ENCODE measurements at regions not wholly inside any gene's neighbourhood (a gene's known extent, or its start where the extent isn't known, plus 50 kb on each side); places are given as distances from the start of the nearest gene placed in this dataset.

DNA sequence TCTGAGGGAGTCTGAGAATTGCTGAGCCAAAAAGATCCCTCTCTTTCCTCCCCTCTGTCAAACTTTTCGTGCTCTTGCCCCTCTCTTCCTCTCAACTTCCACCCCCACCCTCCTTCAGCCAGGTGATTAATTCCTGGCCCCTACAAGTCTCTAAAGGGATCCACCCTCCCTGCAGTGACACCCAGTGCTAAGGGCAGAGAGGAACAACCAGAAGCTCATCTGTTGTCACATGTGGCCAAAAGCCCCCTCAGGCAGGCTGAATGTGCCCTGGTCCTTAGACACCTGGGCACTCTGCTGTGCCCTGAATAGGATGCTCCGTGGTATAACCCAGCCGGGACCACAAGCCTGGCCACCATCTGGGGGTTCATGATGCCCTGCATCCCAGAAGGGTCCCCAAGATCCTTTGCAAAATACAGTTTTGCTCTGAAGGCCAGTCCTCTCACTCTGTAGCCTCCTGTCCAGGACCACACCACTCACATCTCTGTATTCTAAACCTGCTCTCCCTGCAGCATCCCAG lies 234.4 kb downstream of the BCL11A start:
- H3K9me3 ChIP-seq (ENCODE audit: low read length) = no peaks in the 10 kb centered on the region
- TF ChIP-seq, protein P1, sequence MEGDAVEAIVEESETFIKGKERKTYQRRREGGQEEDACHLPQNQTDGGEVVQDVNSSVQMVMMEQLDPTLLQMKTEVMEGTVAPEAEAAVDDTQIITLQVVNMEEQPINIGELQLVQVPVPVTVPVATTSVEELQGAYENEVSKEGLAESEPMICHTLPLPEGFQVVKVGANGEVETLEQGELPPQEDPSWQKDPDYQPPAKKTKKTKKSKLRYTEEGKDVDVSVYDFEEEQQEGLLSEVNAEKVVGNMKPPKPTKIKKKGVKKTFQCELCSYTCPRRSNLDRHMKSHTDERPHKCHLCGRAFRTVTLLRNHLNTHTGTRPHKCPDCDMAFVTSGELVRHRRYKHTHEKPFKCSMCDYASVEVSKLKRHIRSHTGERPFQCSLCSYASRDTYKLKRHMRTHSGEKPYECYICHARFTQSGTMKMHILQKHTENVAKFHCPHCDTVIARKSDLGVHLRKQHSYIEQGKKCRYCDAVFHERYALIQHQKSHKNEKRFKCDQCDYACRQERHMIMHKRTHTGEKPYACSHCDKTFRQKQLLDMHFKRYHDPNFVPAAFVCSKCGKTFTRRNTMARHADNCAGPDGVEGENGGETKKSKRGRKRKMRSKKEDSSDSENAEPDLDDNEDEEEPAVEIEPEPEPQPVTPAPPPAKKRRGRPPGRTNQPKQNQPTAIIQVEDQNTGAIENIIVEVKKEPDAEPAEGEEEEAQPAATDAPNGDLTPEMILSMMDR (IDR thresholded peaks at IDR 0.05; ENCODE audit: poor library complexity, severe bottlenecking) = no peak
- no peak overlapping the region for H3K27ac ChIP-seq (ENCODE audit: low read length)
- no peaks in the 10 kb centered on the region for H3K79me2 ChIP-seq (replicated peaks; ENCODE audit: insufficient read depth, low read length)
- no peak overlapping the region for H3K4me3 ChIP-seq (ENCODE audit: low read length)
- no peaks in the 10 kb centered on the region for H3K36me3 ChIP-seq (ENCODE audit: insufficient read depth, low read length)
- H4K20me1 ChIP-seq (ENCODE audit: insufficient read depth) = no peaks in the 10 kb centered on the region
- no peaks in the 10 kb centered on the region for H3K9me2 ChIP-seq (ENCODE audit: insufficient read depth, low read length)
- H3K4me2 ChIP-seq (ENCODE audit: low read length) = no peak overlapping the region
- H3K27me3 ChIP-seq (ENCODE audit: insufficient read depth, low read depth, low read length) = no peaks in the 10 kb centered on the region
- no peaks in the 10 kb centered on the region for H3F3A ChIP-seq (ENCODE audit: insufficient read depth, low read length, poor library complexity, severe bottlenecking)
- H3K9ac ChIP-seq (ENCODE audit: low read length) = no peak overlapping the region
- H2AFZ ChIP-seq (ENCODE audit: low read depth, low read length) = no peak overlapping the region

DNA sequence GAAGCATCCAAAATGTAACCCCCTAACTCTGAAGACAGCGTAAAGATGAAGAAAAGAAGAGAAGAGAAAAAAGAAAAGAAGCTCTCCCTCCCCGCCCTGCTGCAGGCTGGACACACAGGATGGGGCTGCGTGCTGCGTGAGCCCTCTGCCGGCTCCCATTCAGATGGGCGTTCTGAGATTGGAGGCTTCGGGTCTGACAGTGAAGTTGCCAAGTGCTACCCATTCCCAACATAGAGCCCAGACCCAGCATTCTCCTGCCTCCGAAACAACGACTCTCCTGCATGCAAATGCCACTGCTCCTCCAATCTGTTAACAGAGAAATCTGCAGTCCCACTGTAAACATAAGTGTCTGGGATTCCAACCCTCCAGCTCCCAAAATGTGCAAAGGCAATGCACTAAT lies 234.9 kb downstream of the BCL11A start:
- no peak overlapping the region for H3K27ac ChIP-seq (ENCODE audit: low read length)
- H3K9me2 ChIP-seq (ENCODE audit: insufficient read depth, low read length) = no peaks in the 10 kb centered on the region
- TF ChIP-seq EZH2 (IDR thresholded peaks at IDR 0.05; ENCODE audit: borderline replicate concordance, insufficient read depth, low read length, poor library complexity, severe bottlenecking) = no peak
- TF ChIP-seq, protein P1 (IDR thresholded peaks at IDR 0.05; ENCODE audit: poor library complexity, severe bottlenecking) = no peak
- no peak for TF ChIP-seq MXI1 (conservative IDR thresholded peaks at IDR 0.05; ENCODE audit: poor library complexity, severe bottlenecking)
- no peak for TF ChIP-seq POLR2AphosphoS5 (IDR thresholded peaks at IDR 0.05)
- no peak for TF ChIP-seq RAD21 (conservative IDR thresholded peaks at IDR 0.05)
- no peak for TF ChIP-seq SMC3 (conservative IDR thresholded peaks at IDR 0.05; ENCODE audit: poor library complexity)
- no peak for TF ChIP-seq EP300 (conservative IDR thresholded peaks at IDR 0.05; ENCODE audit: poor library complexity, severe bottlenecking)
- TF ChIP-seq, protein P2, sequence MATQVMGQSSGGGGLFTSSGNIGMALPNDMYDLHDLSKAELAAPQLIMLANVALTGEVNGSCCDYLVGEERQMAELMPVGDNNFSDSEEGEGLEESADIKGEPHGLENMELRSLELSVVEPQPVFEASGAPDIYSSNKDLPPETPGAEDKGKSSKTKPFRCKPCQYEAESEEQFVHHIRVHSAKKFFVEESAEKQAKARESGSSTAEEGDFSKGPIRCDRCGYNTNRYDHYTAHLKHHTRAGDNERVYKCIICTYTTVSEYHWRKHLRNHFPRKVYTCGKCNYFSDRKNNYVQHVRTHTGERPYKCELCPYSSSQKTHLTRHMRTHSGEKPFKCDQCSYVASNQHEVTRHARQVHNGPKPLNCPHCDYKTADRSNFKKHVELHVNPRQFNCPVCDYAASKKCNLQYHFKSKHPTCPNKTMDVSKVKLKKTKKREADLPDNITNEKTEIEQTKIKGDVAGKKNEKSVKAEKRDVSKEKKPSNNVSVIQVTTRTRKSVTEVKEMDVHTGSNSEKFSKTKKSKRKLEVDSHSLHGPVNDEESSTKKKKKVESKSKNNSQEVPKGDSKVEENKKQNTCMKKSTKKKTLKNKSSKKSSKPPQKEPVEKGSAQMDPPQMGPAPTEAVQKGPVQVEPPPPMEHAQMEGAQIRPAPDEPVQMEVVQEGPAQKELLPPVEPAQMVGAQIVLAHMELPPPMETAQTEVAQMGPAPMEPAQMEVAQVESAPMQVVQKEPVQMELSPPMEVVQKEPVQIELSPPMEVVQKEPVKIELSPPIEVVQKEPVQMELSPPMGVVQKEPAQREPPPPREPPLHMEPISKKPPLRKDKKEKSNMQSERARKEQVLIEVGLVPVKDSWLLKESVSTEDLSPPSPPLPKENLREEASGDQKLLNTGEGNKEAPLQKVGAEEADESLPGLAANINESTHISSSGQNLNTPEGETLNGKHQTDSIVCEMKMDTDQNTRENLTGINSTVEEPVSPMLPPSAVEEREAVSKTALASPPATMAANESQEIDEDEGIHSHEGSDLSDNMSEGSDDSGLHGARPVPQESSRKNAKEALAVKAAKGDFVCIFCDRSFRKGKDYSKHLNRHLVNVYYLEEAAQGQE (IDR thresholded peaks at IDR 0.05; ENCODE audit: borderline replicate concordance) = no peak
- TF ChIP-seq TAF1 (IDR thresholded peaks at IDR 0.05; ENCODE audit: low read depth) = no peak
- H3K4me2 ChIP-seq (ENCODE audit: low read length) = no peak overlapping the region
- H3K36me3 ChIP-seq (ENCODE audit: insufficient read depth, low read length) = no peaks in the 10 kb centered on the region
- no peaks in the 10 kb centered on the region for H3F3A ChIP-seq (ENCODE audit: insufficient read depth, low read length, poor library complexity, severe bottlenecking)
- H4K20me1 ChIP-seq (ENCODE audit: insufficient read depth) = no peaks in the 10 kb centered on the region
- no peaks in the 10 kb centered on the region for H3K79me2 ChIP-seq (replicated peaks; ENCODE audit: insufficient read depth, low read length)
- no peak overlapping the region for H3K9ac ChIP-seq (ENCODE audit: low read length)
- H3K9me3 ChIP-seq (ENCODE audit: low read length) = no peaks in the 10 kb centered on the region
- H2AFZ ChIP-seq (ENCODE audit: low read depth, low read length) = no peak overlapping the region
- no peaks in the 10 kb centered on the region for H3K27me3 ChIP-seq (ENCODE audit: insufficient read depth, low read depth, low read length)
- H3K4me3 ChIP-seq (ENCODE audit: low read length) = no peak overlapping the region
